ENCODE measurements at regions not wholly inside any gene's neighbourhood (a gene's known extent, or its start where the extent isn't known, plus 50 kb on each side); places are given as distances from the start of the nearest gene placed in this dataset.

DNA sequence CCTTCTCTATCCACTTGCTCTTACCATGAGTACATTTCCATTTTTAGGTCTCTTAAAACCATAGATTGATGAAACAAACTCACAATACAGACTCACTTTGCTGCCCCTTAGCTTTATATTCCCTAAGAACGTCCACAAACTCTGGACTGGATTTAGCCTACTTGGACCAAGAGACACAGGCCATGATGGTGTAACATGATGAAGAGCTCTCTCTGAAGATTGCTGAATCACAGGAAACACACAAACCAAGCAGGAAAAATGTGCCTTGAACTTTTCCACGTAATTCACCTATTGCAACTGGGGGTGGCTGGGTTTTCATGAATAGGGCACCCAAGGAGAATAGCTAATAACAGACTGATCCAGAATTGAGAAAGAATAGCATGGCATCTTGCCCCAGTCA lies 201.7 kb upstream of the RBBP8 start:
- DNase-seq = no peak
- intact Hi-C loops (cut with DNase I) = no loop called here
- TF ChIP-seq, protein P1, sequence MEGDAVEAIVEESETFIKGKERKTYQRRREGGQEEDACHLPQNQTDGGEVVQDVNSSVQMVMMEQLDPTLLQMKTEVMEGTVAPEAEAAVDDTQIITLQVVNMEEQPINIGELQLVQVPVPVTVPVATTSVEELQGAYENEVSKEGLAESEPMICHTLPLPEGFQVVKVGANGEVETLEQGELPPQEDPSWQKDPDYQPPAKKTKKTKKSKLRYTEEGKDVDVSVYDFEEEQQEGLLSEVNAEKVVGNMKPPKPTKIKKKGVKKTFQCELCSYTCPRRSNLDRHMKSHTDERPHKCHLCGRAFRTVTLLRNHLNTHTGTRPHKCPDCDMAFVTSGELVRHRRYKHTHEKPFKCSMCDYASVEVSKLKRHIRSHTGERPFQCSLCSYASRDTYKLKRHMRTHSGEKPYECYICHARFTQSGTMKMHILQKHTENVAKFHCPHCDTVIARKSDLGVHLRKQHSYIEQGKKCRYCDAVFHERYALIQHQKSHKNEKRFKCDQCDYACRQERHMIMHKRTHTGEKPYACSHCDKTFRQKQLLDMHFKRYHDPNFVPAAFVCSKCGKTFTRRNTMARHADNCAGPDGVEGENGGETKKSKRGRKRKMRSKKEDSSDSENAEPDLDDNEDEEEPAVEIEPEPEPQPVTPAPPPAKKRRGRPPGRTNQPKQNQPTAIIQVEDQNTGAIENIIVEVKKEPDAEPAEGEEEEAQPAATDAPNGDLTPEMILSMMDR (IDR thresholded peaks at IDR 0.05) = no peak
- Histone ChIP-seq H3K27me3 (no peaks in the 10 kb centered on the region), H3K9ac (ENCODE audit: low read depth in 2 of 2, low read length in 2 of 2) (no peak overlapping the region), H3K27ac (no peak overlapping the region), H3K9me3 (no peaks in the 10 kb centered on the region), H3K4me1 (no peaks in the 10 kb centered on the region), H3K36me3 (no peaks in the 10 kb centered on the region), H3K4me3 (no peak overlapping the region)

DNA sequence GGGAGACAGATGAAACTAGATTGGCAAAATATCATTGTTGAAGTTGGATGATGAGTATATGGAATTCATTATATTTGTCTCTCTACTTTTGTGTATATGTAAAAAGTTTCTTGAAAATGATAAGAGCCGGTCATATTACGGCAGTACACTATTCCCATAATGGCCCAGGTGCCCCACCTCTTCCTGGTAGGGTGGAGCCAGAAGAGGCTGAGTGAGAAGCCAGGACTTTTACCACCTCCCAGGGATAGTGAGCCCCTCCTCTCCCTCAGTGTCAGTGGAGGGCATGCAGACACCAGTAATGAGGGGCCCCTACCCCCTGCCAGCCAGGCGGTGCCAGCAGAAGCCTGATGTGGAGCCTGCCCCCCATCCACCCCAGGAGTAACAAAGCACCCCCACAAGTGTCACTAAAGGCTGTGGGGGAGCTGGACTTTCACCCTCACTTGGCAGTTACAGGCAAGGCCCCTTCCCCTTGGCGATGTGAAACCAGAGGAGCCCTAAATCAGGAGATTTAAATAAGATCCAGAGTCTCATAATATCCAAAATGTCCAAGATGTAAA lies 198.9 kb upstream of the RBBP8 start:
- H3K4me3 ChIP-seq = no peak overlapping the region
- intact Hi-C loops (cut with DNase I) = no loop called here
- no peaks in the 10 kb centered on the region for H3K36me3 ChIP-seq
- TF ChIP-seq, protein P1 (IDR thresholded peaks at IDR 0.05) = no peak
- no peak for DNase-seq
- no peak overlapping the region for H3K9ac ChIP-seq (ENCODE audit: low read depth in 2 of 2, low read length in 2 of 2)
- H3K27me3 ChIP-seq = no peaks in the 10 kb centered on the region
- no peak overlapping the region for H3K27ac ChIP-seq
- no peaks in the 10 kb centered on the region for H3K4me1 ChIP-seq
- no peaks in the 10 kb centered on the region for H3K9me3 ChIP-seq

DNA sequence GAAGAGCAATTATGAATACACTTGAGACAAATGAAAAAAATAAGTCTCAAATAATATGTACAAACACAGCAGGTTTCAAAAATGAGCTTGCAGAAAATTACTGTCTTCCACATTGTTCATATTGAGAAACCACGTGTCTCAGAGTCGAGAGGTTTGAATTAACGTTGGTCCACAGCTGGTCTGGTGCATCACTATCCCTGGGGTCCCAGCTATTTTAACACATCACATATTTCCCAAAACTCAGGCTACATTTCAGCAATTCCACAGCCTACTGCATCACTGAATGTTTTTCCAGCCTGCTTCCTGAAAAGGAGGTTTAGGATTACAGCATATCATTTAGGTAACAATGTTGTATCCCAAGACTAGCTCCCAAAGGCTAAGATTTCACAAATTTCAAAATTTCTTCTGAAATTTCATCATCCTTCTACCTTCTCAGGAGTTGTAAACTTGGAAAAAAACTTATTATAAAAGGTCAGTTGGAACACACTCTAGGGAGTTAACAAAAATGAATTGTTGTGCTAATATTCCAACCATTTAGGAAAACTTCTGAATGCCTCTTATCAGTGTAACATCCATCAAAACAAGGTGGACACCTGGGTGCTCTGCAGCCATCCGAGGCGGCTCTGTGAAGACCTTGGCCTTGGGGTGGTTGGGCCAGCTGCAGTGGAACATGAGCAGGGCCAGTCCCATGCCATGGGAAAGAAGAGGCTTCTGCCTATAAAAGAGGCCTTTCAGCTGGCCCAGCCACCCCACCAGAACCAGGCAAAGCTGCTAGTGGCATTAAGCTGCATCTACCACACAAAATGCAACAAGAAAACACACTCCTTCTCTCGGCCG lies 198.1 kb upstream of the RBBP8 start:
- TF ChIP-seq, protein P1 (IDR thresholded peaks at IDR 0.05) = no peak
- H3K36me3 ChIP-seq = no peaks in the 10 kb centered on the region
- no peaks in the 10 kb centered on the region for H3K9me3 ChIP-seq
- H3K27me3 ChIP-seq = no peaks in the 10 kb centered on the region
- H3K4me3 ChIP-seq = no peak overlapping the region
- H3K27ac ChIP-seq = no peak overlapping the region
- no peak for DNase-seq
- intact Hi-C loops (cut with DNase I) = no loop called here
- H3K4me1 ChIP-seq = no peaks in the 10 kb centered on the region
- no peak overlapping the region for H3K9ac ChIP-seq (ENCODE audit: low read depth in 2 of 2, low read length in 2 of 2)

DNA sequence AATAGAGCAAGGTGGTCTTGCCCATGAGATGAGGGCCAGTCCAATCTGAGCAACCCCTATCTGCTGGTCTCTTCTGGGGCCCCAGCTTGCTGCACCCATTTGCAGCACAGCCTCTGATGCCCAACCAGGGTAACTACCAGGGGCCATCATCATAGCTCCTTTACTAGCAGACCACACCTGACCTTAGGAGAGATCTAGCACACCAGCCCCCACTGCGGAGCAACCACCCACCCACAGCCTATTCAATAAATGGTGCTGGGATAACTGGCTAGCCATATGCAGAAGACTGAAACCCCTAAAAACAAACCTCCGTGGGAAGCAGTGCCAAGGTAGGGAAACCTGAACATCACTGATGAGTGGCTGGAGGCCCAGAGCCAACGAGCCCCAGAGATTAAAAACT lies 196.1 kb upstream of the RBBP8 start:
- no peak for DNase-seq
- intact Hi-C loops (cut with DNase I) = no loop called here
- H3K9ac ChIP-seq (ENCODE audit: low read depth in 2 of 2, low read length in 2 of 2) = no peak overlapping the region
- TF ChIP-seq, protein P1 (IDR thresholded peaks at IDR 0.05) = no peak
- no peaks in the 10 kb centered on the region for H3K27me3 ChIP-seq
- no peak overlapping the region for H3K4me3 ChIP-seq
- no peaks in the 10 kb centered on the region for H3K4me1 ChIP-seq
- H3K9me3 ChIP-seq = no peaks in the 10 kb centered on the region
- H3K27ac ChIP-seq = no peak overlapping the region
- H3K36me3 ChIP-seq = no peaks in the 10 kb centered on the region

DNA sequence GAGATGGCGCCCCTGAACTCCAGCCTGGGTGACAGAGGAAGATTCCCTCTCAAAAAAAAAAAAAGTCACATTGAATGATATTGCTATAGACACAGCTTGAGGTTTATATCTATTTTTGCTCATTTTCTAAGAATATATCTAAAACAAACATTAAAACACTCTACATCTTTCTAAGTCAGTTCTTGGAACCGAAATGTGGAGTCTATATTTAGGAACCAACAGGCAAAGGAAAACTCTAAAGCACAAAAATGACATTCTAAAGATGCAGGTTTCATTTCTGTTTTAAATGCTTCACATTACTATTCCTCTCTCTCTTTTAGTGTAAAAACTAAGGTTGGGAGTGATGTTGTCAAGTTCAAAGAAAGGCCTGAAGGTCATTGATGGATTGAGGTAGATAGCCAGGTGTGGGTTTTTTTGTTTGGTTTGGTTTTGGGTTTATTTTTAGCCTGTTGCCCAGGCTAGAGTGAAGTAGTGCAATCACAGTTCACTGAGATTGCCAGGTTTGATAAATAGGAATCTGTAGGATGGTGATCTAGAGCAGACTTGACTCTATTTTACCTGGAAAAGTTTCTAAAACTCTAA lies 194.0 kb upstream of the RBBP8 start:
- intact Hi-C loops (cut with DNase I) = no loop called here
- no peaks in the 10 kb centered on the region for H3K27me3 ChIP-seq
- TF ChIP-seq, protein P1 (IDR thresholded peaks at IDR 0.05) = no peak
- no peaks in the 10 kb centered on the region for H3K9me3 ChIP-seq
- no peaks in the 10 kb centered on the region for H3K4me1 ChIP-seq
- no peak overlapping the region for H3K27ac ChIP-seq
- H3K9ac ChIP-seq (ENCODE audit: low read depth in 2 of 2, low read length in 2 of 2) = no peak overlapping the region
- no peak overlapping the region for H3K4me3 ChIP-seq
- DNase-seq = no peak
- H3K36me3 ChIP-seq = no peaks in the 10 kb centered on the region

Data from colonic mucosa (tissue), 4 donors.